ENCODE measurements at regions not wholly inside any gene's neighbourhood (a gene's known extent, or its start where the extent isn't known, plus 50 kb on each side); places are given as distances from the start of the nearest gene placed in this dataset.
A peak's percentile ranks its signal among the peaks of the same experiment; 100 is the strongest.

GRCh38 chr11:95717314-95717713 is 72.3 kb downstream of the FAM76B start:
- DNase-seq (ENCODE audit: extremely low read depth, insufficient read length): no peak
- Histone ChIP-seq H3K27me3 (replicated peaks; ENCODE audit: control insufficient read depth, insufficient read depth, low read length) (no peaks in the 10 kb centered on the region), H3K36me3 (ENCODE audit: control insufficient read depth, insufficient read depth, low read length) (no peaks in the 10 kb centered on the region), H3K4me3 (replicated peaks; ENCODE audit: low read depth, low read length) (no peak overlapping the region)
- no peak for TF ChIP-seq CTCF (IDR thresholded peaks at IDR 0.05; ENCODE audit: insufficient read depth, low read length, poor library complexity, severe bottlenecking)

- H3K36me3 ChIP-seq (ENCODE audit: control insufficient read depth, insufficient read depth, low read length): no peaks in the 10 kb centered on the region
- no peaks in the 10 kb centered on the region for H3K27me3 ChIP-seq (replicated peaks; ENCODE audit: control insufficient read depth, insufficient read depth, low read length)
- DNase-seq (ENCODE audit: extremely low read depth, insufficient read length): no peak
- no peak overlapping the region for H3K4me3 ChIP-seq (replicated peaks; ENCODE audit: low read depth, low read length)
- TF ChIP-seq CTCF (IDR thresholded peaks at IDR 0.05; ENCODE audit: insufficient read depth, low read length, poor library complexity, severe bottlenecking): no peak
These were observed 73.3 kb downstream of the FAM76B start for GRCh38 chr11:95716266-95716665.

- H3K36me3 ChIP-seq (ENCODE audit: control insufficient read depth, insufficient read depth, low read length): no peaks in the 10 kb centered on the region
- no peak for TF ChIP-seq CTCF (IDR thresholded peaks at IDR 0.05; ENCODE audit: insufficient read depth, low read length, poor library complexity, severe bottlenecking)
- peak; percentile 62 for DNase-seq (ENCODE audit: extremely low read depth, insufficient read length)
- no peak overlapping the region for H3K4me3 ChIP-seq (replicated peaks; ENCODE audit: low read depth, low read length)
- H3K27me3 ChIP-seq (replicated peaks; ENCODE audit: control insufficient read depth, insufficient read depth, low read length): no peaks in the 10 kb centered on the region
These were observed 73.8 kb downstream of the FAM76B start for GRCh38 chr11:95715777-95716241.

- no peaks in the 10 kb centered on the region for H3K36me3 ChIP-seq (ENCODE audit: control insufficient read depth, insufficient read depth, low read length)
- no peak for TF ChIP-seq CTCF (IDR thresholded peaks at IDR 0.05; ENCODE audit: insufficient read depth, low read length, poor library complexity, severe bottlenecking)
- H3K27me3 ChIP-seq (replicated peaks; ENCODE audit: control insufficient read depth, insufficient read depth, low read length): no peaks in the 10 kb centered on the region
- no peak overlapping the region for H3K4me3 ChIP-seq (replicated peaks; ENCODE audit: low read depth, low read length)
- no peak for DNase-seq (ENCODE audit: extremely low read depth, insufficient read length)
These were observed 74.5 kb downstream of the FAM76B start for GRCh38 chr11:95714843-95715776.

DNA sequence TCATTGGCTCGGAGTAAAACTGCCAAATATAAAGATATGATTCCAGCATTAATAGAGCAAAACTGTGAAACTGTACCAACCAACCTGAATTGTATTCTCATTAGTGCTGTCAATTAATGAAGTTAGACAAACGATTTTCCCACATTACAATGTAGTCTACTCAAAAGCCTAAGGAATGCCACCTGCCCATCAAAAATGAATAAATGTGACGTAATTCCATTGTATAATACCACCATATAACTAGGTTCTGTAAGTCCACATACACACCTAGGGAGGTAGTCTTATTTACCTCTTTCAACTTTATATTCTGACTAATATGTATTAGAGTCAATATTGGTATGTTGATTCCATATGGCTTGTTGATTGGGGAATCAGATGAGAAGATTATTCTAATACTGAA is 76.2 kb downstream of the FAM76B start:
- Histone ChIP-seq H3K4me3 (replicated peaks; ENCODE audit: low read depth, low read length) (no peak overlapping the region), H3K27me3 (replicated peaks; ENCODE audit: control insufficient read depth, insufficient read depth, low read length) (no peaks in the 10 kb centered on the region), H3K36me3 (ENCODE audit: control insufficient read depth, insufficient read depth, low read length) (no peaks in the 10 kb centered on the region)
- no peak for DNase-seq (ENCODE audit: extremely low read depth, insufficient read length)
- TF ChIP-seq CTCF (IDR thresholded peaks at IDR 0.05; ENCODE audit: insufficient read depth, low read length, poor library complexity, severe bottlenecking): no peak

Measured in GM06990 (cell line).